Superior temporal gyrus (tissue), 1 donor: ENCODE measurements at regions not wholly inside any gene's neighbourhood (a gene's known extent, or its start where the extent isn't known, plus 50 kb on each side); places are given as distances from the start of the nearest gene placed in this dataset.
"Not testable (repeated sequence)": the region's sequence is repeated elsewhere in the genome, so short reads cannot be mapped to it uniquely, and the experiment has no call there.

Experiments used
- DNase-seq: peaks from one replicate; pipeline ENCODE4 v3.0.0-alpha.2; 2016; ENCODE audit errors: extremely low spot score

GRCh38 chr16:17748044-17748719 lies 277.4 kb upstream of the XYLT1 start:
- DNase-seq, result no peak

GRCh38 chr16:17747081-17747756 lies 276.5 kb upstream of the XYLT1 start:
- DNase-seq, result no peak

- DNase-seq, result no peak
Observed at GRCh38 chr16:17744921-17745572, 274.3 kb upstream of the XYLT1 start.

GRCh38 chr16:17743578-17743977 lies 272.8 kb upstream of the XYLT1 start:
- DNase-seq, result no peak

GRCh38 chr16:17743158-17743557 lies 272.4 kb upstream of the XYLT1 start:
- no peak for DNase-seq

GRCh38 chr16:17735099-17735498 lies 264.3 kb upstream of the XYLT1 start:
- not testable (repeated sequence) for DNase-seq

- DNase-seq, result no peak
Observed at GRCh38 chr16:17729820-17730219, 259.1 kb upstream of the XYLT1 start.

- DNase-seq, result no peak
Observed at GRCh38 chr16:17728196-17728595, 257.4 kb upstream of the XYLT1 start.

GRCh38 chr16:17724242-17724898 lies 253.6 kb upstream of the XYLT1 start:
- no peak for DNase-seq

GRCh38 chr16:17723531-17724134 lies 252.9 kb upstream of the XYLT1 start:
- DNase-seq, result no peak

- DNase-seq, result no peak
Observed at GRCh38 chr16:17718495-17718894, 247.7 kb upstream of the XYLT1 start.

GRCh38 chr16:17705847-17706246 lies 235.1 kb upstream of the XYLT1 start:
- DNase-seq, result no peak

- DNase-seq, result no peak
Observed at GRCh38 chr16:17696616-17697015, 225.9 kb upstream of the XYLT1 start.

GRCh38 chr16:17692484-17692883 lies 221.7 kb upstream of the XYLT1 start:
- no peak for DNase-seq

- DNase-seq, result no peak
Observed at GRCh38 chr16:17691899-17692176, 221.1 kb upstream of the XYLT1 start.

GRCh38 chr16:17691106-17691898 lies 220.5 kb upstream of the XYLT1 start:
- DNase-seq, result no peak

- DNase-seq, result no peak
Observed at GRCh38 chr16:17685447-17685846, 214.7 kb upstream of the XYLT1 start.

GRCh38 chr16:17683281-17683680 lies 212.5 kb upstream of the XYLT1 start:
- no peak for DNase-seq

- DNase-seq, result no peak
Observed at GRCh38 chr16:17676171-17676570, 205.4 kb upstream of the XYLT1 start.

- DNase-seq, result no peak
Observed at GRCh38 chr16:17668386-17668785, 197.6 kb upstream of the XYLT1 start.

GRCh38 chr16:17666293-17666692 lies 195.5 kb upstream of the XYLT1 start:
- no peak for DNase-seq

GRCh38 chr16:17658881-17659280 lies 188.1 kb upstream of the XYLT1 start:
- no peak for DNase-seq
